Skeletal muscle cell (primary cell): ENCODE measurements at regions not wholly inside any gene's neighbourhood (a gene's known extent, or its start where the extent isn't known, plus 50 kb on each side); places are given as distances from the start of the nearest gene placed in this dataset.
A peak's percentile ranks its signal among the peaks of the same experiment; 100 is the strongest.
"Not testable (repeated sequence)": the region's sequence is repeated elsewhere in the genome, so short reads cannot be mapped to it uniquely, and the experiment has no call there.

ENCODE experiments used
- DNase-seq: peaks from one replicate; pipeline ENCODE4 v3.0.0-alpha.2; 2010; ENCODE audit warnings: low read depth
- H3K4me3 ChIP-seq: 2 replicates; pipeline ENCODE4 v1.5.1; 2011; ENCODE audit warnings: low read depth, mild to moderate bottlenecking, control low read depth, low read length, moderate library complexity

DNA sequence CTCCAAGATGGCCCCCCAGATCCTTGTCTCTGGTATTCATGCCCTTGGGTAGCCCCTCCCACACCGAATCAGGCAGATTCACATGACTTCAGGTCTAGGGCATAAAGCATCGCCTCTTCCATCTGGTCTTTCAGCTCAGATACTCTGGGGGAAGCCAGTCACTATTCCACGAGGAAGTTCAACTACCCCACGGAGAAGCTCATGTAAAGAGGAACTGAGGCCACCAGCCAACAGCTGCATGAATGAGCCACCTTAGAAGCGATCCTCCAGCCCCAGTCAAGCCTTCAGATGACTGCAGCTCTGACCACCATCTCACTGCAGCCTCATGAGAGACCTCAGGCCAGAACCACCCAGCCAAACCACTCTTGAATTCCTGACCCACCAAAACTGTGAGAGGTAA is 54.1 kb downstream of the SOCS3 start:
- DNase-seq = no peak

DNA sequence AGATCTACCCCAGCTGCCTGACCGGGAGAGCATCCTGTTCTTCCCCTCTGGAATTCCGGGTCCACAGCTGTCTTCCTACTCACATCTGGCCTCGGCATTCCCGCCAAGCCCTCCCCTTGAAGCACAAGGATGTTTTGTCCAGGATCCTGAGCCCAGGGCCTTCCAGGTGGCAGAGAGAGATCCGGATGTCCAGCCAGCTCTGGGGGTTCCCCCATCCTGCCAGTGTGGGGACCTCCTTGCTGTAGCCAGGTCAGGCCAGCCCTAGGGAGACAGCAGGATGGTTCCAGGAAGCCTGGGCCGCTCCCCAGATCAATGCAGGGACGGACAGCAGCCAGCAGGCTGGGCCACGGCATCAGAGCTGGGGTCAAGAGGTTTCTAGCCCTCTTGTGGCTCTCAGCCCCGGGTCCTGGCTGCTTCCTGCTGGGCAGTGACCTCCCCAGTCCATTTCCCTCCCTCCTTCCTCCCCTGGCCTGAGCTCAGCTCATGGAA is 55.3 kb downstream of the SOCS3 start:
- no peak overlapping the region for H3K4me3 ChIP-seq
- DNase-seq = no peak

More for the DNA sequence above, 54.1 kb downstream of the SOCS3 start:
- H3K4me3 ChIP-seq = no peak overlapping the region

DNA sequence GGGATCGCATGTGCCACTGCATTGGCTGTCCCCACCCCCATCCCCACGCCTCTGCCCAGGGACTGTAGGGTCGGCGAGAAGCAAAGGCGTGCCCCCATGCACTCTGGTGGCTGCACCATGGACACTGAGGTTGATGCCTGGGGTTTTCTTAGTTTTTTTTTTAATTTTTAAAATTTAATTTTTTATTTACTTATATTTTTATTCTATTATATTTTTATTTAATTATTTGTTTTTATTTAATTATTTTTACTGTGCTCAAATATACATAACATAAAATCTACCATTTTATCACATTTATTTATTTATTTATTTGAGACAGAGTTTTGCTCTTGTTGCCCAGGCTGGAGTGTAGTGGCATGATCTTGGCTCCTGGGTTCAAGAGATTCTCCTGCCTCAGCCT is 57.4 kb downstream of the SOCS3 start:
- no peak for DNase-seq
- no peak overlapping the region for H3K4me3 ChIP-seq

DNA sequence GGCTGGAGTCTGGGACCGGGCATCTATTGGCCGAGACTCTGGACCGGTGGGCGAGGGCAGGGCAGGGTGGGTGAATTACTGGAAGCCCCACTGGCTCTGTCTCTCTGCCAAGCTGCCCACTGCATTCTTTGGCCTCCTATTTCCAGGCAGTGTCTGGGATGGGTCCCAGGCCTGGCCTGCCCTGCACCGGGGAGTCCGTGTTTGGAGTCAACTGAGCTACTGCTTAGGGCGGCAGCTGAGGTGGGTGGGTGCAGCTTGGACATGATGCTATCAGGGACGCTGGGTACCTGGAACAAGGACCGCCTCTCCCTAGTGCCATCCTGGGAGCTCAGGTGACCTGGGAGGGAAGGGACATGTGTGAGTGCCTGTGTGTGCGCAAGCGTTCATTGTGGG is 58.1 kb downstream of the SOCS3 start:
- H3K4me3 ChIP-seq = no peak overlapping the region
- DNase-seq = no peak

DNA sequence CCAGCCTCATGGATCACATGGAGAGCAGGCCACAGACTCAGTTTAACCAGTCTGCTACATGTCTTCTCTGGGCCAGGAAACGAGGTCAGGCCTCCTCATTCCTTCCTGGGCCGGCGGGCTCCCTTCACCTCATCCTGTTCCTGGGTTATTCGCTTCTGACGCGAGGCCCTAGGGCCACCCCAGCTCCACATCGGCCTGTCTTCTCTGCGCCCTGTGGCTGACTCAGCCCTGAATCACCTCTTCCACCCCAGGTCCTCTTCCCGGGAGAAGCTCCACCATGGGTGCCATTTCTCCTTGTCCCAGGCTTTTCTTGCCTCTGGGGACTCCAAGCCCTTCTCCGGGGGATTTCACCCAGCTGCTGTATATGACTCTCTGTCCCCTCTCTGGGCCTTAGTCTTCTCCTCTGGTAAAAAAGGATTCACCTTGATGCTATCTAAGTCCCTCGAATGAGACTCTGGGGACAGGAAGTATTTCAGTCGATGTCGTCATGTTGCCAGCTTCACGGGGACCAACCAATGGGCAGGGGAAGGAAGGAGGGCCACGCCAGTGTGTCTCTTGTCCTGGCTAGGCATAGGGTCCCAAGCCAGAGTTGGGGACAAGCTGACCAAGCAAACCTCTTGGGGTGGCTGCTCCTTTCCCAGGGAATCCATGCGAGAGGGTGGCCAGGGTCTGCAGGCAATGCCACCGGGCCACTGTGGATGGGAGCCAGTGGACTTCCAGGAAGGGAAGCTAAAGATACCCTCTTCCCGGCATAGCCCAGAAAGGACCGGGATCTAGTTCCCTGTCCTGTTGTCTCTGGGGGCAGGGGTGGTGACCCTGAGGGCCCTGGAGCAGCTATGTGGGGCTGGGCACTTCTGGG is 58.7 kb downstream of the SOCS3 start:
- no peak overlapping the region for H3K4me3 ChIP-seq
- no peak for DNase-seq

DNA sequence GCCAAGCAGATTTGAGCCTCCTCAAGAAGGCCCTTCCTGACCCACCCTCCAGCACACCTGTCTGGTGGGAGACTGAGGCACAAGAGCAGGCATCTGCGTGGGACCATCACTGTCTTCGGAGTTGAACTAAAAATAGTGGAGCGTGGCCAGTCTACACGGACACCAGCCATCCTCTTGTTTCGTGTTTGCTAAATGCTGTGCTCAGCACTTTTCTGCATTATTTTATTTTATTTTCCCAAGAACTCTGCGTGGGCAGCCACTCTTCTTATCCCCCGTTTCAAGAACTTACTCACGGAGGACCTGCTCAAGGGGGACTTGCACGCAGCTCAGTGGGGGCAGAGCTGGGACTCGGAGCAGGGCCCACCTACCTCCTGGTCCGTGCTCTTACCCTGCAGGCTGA is 60.8 kb downstream of the SOCS3 start:
- no peak overlapping the region for H3K4me3 ChIP-seq
- DNase-seq = no peak

DNA sequence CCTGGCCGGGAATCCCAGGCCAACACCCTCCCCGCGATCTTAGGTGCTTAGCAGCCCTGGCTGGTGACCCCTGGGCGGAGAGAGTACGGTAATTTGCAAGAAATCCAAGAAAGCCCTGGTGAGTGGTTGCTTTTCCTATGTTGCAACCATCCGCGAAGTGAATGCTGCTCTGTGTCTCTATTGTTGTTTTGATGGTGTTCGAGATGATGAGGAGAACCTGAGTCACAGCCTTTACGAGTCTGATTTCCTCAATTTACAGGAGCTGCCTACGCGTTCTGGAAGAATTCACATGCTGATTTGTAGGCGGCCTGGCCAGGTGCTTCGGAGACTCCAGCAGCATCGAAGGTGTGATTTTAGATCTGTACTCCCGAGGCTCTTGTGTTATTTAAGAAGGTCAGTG is 63.3 kb downstream of the TMEM235 start:
- no peak overlapping the region for H3K4me3 ChIP-seq
- DNase-seq = peak; percentile 71

DNA sequence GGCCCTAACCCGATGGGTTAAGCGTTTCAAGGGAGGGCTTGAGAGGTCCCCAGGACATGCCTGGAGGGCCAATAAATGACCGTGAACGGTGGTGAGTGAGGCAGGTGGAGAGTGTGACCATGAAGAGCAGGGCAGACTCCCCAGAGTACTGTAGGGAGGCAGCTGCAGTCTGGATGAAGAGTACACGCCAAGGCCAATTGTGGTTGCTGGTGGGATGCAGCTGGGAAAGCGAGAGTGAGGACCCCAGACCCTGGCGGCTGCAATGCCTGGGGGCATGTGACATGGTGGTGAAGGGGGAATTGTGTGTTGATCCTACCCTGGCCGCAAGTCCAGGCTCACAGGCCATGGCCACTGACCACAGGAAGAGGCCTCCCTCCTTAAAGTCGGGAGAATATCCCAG is 62.9 kb downstream of the TMEM235 start:
- no peak overlapping the region for H3K4me3 ChIP-seq
- DNase-seq = no peak

DNA sequence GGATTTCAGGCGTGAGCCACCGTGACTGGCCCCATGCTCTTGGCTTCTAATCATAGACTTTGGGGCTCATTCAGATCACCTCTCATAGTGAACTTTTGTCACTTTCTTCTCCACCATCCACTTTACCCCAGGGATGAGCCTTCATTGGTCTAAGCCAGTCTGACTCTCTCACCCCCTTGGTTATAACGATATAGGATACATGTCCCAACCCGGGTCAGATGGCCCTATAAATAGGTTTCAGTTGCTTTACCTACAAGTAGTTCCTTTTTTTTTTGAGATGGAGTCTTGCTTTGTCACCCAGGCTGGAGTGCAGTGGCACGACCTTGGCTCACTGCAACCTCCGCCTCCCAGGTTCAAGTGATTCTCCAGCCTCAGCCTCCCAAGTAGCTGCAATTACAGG is 61.7 kb downstream of the TMEM235 start:
- not testable (repeated sequence) for DNase-seq, H3K4me3 ChIP-seq

DNA sequence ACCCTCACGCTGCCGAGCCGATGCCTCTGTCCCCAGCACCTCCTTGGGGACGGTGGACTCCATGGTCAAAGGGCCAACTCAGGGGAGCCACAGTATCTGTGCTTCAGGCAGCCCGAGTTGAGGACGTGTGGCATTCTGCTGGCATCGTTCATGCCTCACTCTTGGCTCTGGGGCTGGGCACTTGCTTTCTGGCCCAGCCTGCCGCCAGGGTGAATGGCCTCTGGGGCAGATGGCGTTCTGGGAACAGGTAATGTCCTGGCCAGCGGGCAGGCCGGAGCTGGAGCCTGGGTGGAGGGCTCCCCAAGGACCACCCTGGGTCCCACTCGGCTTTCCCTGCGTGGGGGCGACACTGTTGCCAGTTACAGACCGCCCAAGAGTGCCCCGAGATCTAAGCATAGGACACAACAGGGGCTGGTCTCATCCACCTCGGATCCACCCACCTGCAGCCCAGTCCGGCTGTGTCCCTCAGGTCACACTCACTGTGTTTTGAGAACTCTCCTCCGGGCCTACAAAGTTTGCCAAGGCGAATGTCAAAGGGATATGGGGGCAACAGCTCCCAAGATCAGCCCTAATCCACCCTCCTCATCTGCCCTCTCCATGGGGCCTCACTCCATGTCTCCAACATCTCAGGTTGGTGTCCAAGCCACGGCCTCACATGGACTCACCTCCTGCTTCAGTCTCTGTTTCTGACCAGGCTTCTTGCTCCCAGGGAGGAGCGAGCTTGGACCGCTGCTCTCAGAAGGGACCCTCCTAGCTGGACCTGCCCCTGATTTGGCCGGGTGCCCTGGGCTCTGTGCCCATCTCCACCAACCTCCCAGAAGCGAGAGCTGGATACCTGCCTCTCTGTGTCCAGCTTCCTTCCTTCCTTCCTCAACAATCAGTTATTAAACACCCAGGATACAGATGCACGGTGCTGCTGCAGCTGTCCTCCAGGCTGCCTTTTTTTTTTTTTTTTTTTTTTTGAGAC is 60.8 kb downstream of the TMEM235 start:
- no peak for DNase-seq
- H3K4me3 ChIP-seq = no peak overlapping the region

DNA sequence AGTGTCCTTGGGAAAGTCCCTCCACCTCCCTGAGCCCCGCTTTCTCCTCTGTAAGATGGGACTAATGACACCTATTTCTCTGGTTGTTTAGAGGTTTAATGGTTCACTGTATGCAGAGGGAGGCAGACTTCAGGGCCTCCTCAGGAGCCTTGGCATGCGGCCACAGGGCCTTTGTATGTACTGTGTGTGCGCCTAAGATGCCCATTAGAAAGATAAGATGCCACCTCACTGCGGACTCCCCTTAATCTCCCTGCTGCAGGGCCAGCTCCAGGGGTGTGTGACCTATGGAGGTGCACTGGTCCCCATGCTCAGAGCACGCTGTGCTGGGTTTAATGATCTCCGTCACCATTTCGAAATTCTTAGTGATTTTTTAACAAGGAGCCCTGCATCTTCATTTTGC is 59.3 kb downstream of the TMEM235 start:
- DNase-seq = no peak

More for the DNA sequence above, 59.3 kb downstream of the TMEM235 start:
- H3K4me3 ChIP-seq = no peak overlapping the region
